Central memory CD8-positive, alpha-beta T cell (primary cell): ENCODE measurements at regions not wholly inside any gene's neighbourhood (a gene's known extent, or its start where the extent isn't known, plus 50 kb on each side); places are given as distances from the start of the nearest gene placed in this dataset.
"Not testable (repeated sequence)": the region's sequence is repeated elsewhere in the genome, so short reads cannot be mapped to it uniquely, and the experiment has no call there.

Experiments
- ATAC-seq: fragments of 150-1000 bp; cut with Tn5 transposase; replicated peaks from 2 replicates; pipeline ENCODE4 v1.10.0; 2022; ENCODE audit warnings: mild to moderate bottlenecking, moderate FRiP score, moderate number of reproducible peaks; ENCODE audit not compliant: poor library complexity, severe bottlenecking; ENCODE audit errors: extremely low read depth
- DNase-seq, 2 donors: peaks; one replicate each; pipeline ENCODE4 v3.0.0; 2021; ENCODE audit warnings: low spot score in 2 of 2
- H3K27ac Mint-ChIP-seq: one replicate; pipeline ENCODE4 v1.8.0; 2022; ENCODE audit warnings: low read depth, mild to moderate bottlenecking, moderate library complexity, mixed read lengths
- H3K27me3 Mint-ChIP-seq: one replicate; pipeline ENCODE4 v1.8.0; 2022; ENCODE audit warnings: mixed read lengths
- H3K36me3 Mint-ChIP-seq: one replicate; pipeline ENCODE4 v1.8.0; 2022; ENCODE audit warnings: mild to moderate bottlenecking, moderate library complexity, mixed read lengths; ENCODE audit not compliant: insufficient read depth
- H3K4me1 Mint-ChIP-seq: one replicate; pipeline ENCODE4 v1.8.0; 2022; ENCODE audit warnings: mixed read lengths
- H3K4me3 Mint-ChIP-seq: one replicate; pipeline ENCODE4 v1.8.0; 2022; ENCODE audit warnings: mild to moderate bottlenecking, moderate library complexity, mixed read lengths
- H3K9me3 Mint-ChIP-seq: one replicate; pipeline ENCODE4 v1.8.0; 2022; ENCODE audit warnings: mixed read lengths

DNA sequence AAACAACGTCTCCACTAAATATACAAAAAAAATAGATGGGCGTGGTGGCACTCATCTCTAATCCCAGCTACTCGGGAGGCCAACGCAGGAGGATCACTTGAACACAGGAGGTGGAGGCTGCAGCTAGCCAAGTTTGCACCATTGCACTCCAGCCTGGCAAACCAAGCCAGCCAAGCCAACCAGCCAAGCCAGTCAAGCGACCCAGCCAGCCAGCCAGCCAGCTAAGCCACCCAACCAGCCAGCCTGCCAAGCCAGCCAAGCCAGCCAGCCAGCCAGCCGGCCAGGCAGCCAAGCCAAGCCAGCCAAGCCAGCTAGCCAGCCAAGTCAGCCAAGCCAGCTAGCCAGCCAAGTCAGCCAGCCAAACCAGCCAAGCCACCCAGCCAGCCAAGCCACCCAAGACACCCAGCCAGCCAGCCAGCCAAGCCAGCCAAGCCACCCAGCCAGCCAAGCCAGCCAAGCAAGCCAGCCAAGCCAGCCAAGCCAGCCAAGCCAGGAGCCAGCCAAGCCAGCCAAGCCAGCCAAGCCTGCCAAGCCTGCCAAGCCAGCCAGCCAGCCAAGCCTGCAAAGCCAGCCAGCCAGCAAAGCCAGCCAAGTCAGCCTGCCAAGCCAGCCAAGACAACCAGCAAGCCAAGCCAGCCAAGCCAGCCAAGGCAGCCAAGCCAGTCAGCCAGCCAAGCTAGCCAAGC, 342.2 kb upstream of the PLGLB2 start:
- H3K9me3 Mint-ChIP-seq, H3K4me3 Mint-ChIP-seq, H3K36me3 Mint-ChIP-seq, DNase-seq, H3K4me1 Mint-ChIP-seq, H3K27ac Mint-ChIP-seq, H3K27me3 Mint-ChIP-seq, ATAC-seq: not testable (repeated sequence)

DNA sequence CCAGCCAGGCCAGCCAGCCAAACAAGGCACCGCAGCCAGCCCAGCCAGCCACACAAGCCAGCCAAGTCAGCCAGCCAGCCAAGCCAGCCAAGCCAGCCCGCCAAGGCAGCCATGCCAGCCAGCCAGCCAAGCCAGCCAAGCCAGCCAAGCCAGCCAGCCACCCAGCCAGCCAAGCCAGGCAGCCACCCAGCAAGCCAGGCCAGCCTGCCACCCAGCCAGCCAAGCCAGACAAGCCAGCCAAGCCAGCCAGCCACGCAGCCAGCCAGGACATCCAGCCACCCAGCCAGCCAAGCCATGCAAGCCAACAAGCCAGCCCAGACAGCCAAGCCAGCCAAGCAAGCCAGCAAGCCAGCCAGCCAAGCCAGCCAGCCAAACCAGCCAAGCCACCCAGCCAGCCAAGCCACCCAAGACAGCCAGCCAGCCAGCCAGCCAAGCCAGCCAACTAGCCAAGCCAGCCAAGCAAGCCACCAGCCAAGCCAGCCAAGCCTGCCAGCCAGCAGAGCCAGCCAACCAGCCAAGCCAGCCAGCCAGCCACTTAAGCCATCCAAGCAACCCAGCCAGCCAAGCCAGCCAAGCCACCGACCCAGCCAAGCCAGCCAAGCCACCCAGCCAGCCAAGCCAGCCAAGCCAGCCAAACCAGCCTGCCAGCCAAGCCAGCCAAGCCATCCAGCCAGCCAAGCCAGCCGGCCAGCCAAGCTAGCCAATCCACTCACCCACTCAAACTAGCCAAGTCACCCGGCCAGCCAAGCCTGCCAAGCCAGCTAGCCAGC, 341.3 kb upstream of the PLGLB2 start:
- ATAC-seq, H3K27me3 Mint-ChIP-seq, H3K27ac Mint-ChIP-seq, H3K9me3 Mint-ChIP-seq, H3K4me1 Mint-ChIP-seq, H3K36me3 Mint-ChIP-seq, H3K4me3 Mint-ChIP-seq: not testable (repeated sequence)
- DNase-seq, result peak in 1 of 2 donors; percentile 10

DNA sequence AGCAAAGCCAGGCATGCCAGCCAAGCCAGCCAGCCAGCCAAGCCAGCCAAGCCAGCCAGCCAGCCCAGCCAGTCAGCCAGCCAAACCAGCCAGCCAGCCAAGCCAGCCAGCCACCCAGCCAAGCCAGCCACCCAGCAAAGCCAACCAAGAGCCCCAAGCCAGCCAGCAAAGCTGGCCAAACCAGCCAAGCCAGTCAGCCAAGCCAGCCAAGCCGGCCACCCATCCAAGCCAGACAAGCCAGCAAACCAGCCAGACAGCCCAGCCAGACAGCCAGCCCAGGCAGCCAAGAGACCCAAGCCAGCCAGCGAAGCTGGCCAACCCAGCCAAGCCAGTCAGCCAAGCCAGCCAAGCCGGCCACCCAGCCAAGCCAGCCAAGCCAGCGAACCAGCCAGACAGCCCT, 338.3 kb upstream of the PLGLB2 start:
- DNase-seq, result peak in 1 of 2 donors; percentile 10
- ATAC-seq, H3K9me3 Mint-ChIP-seq, H3K4me3 Mint-ChIP-seq, H3K36me3 Mint-ChIP-seq, H3K4me1 Mint-ChIP-seq, H3K27ac Mint-ChIP-seq, H3K27me3 Mint-ChIP-seq: not testable (repeated sequence)

DNA sequence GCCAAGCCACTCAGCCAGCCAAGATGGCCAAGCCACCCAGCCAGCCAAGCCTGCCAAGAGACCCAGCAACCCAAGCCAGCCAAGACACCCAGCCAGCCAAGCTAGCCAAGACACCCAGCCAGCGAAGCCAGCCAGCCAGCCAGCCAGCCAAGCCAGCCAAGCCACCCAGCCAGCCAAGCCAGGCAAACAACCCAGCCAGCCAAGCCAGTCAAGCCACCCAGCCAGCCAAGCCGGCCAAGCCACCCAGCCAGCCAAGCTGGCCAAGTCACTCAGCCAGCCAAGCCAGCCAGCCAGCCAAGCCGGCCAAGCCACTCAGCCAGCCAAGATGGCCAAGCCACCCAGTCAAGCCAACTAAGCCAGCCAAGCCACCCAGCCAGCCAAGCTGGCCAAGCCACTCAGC, 337.5 kb upstream of the PLGLB2 start:
- H3K27me3 Mint-ChIP-seq, result not testable (repeated sequence)

DNA sequence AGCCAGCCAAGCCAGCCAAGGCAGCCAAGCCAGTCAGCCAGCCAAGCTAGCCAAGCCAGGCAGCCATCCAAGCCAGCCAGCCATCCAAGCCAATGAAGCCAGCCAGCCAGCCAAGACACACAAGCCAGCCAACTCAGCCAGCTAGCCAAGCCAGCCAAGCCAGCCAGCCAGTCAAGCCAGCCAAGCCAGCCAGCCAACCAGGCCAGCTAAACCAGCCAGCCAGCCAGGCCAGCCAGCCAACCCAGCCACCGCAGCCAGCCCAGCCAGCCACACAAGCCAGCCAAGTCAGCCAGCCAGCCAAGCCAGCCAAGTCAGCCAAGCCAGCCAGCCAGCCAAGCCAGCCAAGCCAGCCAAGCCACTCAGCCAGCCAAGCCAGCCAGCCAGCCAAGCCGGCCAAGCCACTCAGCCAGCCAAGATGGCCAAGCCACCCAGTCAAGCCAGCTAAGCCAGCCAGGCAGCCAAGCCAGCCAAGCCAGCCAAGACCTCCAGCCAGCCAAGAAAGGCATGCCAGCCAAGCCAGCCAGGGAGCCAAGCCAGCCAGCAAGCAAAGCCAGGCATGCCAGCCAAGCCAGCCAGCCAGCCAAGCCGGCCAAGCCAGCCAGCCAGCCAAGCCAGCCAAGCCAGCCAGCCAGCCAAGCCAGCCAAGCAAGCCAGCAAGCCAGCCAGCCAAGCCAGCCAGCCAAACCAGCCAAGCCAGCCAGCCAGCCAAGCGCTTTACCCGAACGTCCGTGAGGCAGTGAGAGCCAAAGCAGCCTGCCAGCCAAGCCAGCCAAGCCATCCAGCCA, 335.7 kb upstream of the PLGLB2 start:
- not testable (repeated sequence) for H3K27ac Mint-ChIP-seq, H3K4me3 Mint-ChIP-seq, ATAC-seq, H3K36me3 Mint-ChIP-seq, H3K27me3 Mint-ChIP-seq, H3K9me3 Mint-ChIP-seq, H3K4me1 Mint-ChIP-seq
- DNase-seq, result peak in 1 of 2 donors; percentile 16

More for the DNA sequence above, 337.5 kb upstream of the PLGLB2 start:
- H3K4me1 Mint-ChIP-seq, ATAC-seq, H3K36me3 Mint-ChIP-seq, H3K27ac Mint-ChIP-seq, H3K9me3 Mint-ChIP-seq, H3K4me3 Mint-ChIP-seq: not testable (repeated sequence)
- DNase-seq, result peak in 1 of 2 donors; percentile 18

DNA sequence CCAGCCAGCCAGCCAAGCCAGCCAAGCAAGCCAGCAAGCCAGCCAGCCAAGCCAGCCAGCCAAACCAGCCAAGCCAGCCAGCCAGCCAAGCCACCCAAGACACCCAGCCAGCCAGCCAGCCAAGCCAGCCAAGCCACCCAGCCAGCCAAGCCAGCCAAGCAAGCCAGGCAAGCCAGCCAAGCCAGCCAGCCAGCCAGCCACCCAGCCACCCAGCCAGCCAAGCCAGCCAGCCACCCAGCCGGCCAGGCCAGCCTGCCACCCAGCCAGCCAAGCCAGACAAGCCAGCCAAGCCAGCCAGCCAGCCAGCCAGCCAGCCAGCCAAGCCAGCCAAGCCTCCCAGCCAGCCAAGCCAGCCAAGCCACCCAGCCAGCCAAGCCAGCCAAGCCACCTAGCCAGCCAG, 333.6 kb upstream of the PLGLB2 start:
- H3K4me1 Mint-ChIP-seq, H3K9me3 Mint-ChIP-seq, H3K4me3 Mint-ChIP-seq, H3K36me3 Mint-ChIP-seq, H3K27ac Mint-ChIP-seq, ATAC-seq, H3K27me3 Mint-ChIP-seq: not testable (repeated sequence)
- peak in 1 of 2 donors; percentile 13 for DNase-seq

DNA sequence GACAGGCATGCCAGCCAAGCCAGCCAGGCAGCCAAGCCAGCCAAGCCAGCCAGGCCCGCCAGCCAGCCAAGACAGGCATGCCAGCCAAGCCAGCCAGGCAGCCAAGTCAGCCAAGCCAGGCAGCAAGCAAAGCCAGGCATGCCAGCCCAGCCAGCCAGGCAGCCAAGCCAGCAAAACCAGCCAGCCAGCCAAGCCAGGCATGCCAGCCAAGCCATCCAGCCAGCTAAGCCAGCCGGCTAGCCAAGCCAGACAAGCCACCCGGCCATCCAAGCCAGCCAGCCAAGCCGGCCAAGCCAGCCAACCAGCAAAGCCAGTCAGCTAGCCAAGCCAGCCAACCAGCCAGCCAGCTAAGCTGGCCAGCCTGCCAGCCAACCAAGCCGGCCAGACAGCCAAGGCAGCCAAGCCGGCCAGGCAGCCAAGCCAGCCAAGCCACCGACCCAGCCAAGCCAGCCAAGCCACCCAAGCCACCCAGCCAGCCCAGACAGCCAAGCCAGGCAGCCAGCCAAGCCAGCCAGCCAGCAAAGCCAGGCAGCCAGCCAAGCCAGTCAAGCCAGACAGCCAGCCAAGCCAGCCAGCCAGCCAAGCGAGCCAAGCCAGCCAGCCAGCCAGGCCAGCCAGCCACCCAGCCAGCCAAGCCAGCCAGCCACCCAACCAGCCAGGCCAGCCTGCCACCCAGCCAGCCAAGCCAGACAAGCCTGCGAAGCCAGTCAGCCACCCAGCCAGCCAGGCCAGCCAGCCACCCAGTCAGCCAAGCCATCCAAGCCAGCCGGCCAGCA, 332.9 kb upstream of the PLGLB2 start:
- H3K36me3 Mint-ChIP-seq, H3K27me3 Mint-ChIP-seq, H3K27ac Mint-ChIP-seq, H3K4me1 Mint-ChIP-seq, H3K4me3 Mint-ChIP-seq, ATAC-seq, H3K9me3 Mint-ChIP-seq: not testable (repeated sequence)
- peak in 1 of 2 donors; percentile 20 for DNase-seq

DNA sequence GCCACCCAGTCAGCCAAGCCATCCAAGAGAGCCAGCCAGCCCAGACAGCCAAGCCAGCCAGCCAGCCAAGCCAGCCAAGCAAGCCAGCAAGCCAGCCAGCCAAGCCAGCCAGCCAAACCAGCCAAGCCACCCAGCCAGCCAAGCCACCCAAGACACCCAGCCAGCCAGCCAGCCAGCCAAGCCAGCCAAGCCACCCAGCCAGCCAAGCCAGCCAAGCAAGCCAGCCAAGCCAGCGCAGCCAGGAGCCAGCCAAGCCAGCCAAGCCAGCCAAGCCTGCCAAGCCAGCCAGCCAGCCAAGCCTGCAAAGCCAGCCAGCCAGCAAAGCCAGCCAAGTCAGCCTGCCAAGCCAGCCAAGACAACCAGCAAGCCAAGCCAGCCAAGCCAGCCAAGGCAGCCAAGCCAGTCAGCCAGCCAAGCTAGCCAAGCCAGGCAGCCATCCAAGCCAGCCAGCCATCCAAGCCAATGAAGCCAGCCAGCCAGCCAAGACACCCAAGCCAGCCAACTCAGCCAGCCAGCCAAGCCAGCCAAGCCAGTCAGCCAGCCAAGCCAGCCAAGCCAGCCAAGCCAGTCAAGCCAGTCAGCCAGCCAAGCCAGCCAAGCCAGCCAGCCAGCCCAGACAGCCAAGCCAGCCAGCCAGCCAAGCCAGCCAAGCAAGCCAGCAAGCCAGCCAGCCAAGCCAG, 332.2 kb upstream of the PLGLB2 start:
- H3K4me1 Mint-ChIP-seq, H3K9me3 Mint-ChIP-seq, H3K27me3 Mint-ChIP-seq, H3K27ac Mint-ChIP-seq, H3K36me3 Mint-ChIP-seq, H3K4me3 Mint-ChIP-seq: not testable (repeated sequence)
- DNase-seq (peak in 1 of 2 donors; percentile 18), ATAC-seq (peak; percentile 11)

DNA sequence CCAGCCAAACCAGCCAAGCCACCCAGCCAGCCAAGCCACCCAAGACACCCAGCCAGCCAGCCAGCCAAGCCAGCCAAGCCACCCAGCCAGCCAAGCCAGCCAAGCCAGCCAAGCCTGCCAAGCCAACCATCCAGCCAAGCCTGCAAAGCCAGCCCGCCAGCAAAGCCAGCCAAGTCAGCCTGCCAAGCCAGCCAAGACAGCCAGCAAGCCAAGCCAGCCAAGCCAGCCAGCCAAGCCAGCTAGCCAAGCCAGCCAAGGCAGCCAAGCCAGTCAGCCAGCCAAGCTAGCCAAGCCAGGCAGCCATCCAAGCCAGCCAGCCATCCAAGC, 331.7 kb upstream of the PLGLB2 start:
- not testable (repeated sequence) for H3K9me3 Mint-ChIP-seq, ATAC-seq, H3K4me3 Mint-ChIP-seq, H3K27me3 Mint-ChIP-seq, H3K4me1 Mint-ChIP-seq, H3K36me3 Mint-ChIP-seq, H3K27ac Mint-ChIP-seq
- DNase-seq, result peak in 1 of 2 donors; percentile 9

DNA sequence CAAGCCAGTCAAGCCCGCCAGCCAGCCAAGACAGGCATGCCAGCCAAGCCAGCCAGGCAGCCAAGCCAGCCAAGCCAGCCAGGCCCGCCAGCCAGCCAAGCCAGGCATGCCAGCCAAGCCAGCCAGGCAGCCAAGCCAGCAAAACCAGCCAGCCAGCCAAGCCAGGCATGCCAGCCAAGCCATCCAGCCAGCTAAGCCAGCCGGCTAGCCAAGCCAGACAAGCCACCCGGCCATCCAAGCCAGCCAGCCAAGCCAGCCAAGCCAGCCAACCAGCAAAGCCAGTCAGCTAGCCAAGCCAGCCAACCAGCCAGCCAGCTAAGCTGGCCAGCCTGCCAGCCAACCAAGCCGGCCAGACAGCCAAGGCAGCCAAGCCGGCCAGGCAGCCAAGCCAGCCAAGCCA, 330.7 kb upstream of the PLGLB2 start:
- H3K9me3 Mint-ChIP-seq, H3K36me3 Mint-ChIP-seq, H3K4me3 Mint-ChIP-seq, H3K27ac Mint-ChIP-seq, H3K4me1 Mint-ChIP-seq, DNase-seq, H3K27me3 Mint-ChIP-seq, ATAC-seq: not testable (repeated sequence)

DNA sequence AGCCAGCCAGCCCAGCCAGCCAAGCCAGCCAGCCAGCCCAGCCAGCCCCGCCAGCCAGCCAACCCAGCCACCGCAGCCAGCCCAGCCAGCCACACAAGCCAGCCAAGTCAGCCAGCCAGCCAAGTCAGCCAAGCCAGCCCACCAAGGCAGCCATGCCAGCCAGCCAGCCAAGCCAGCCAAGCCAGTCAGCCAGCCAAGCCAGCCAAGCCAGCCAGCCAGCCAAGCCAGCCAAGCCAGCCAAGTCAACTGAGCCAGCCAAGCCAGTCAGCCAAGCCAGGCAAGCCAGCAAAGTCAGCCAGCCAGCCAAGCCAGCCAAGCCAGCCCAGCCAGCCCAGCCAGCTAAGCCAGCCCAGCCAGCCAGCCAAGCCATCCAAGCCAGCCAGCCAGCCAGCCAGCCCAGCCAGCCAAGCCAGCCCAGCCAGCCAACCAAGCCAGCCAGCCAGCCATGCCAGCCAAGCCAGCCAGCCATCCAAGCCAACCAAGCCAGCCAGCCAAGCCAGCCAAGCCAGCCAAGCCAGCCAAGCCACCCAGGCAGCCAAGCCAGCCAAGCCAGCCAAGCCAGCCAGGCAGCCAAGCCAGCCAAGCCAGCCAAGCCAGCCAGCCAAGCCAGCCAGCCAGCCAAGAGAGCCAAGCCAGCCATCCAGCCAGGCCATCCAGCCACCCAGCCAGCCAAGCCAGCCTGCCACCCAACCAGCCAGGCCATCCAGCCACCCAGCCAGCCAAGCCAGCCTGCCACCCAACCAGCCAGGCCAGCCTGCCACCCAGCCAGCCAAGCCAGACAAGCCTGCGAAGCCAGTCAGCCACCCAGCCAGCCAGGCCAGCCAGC, 329.9 kb upstream of the PLGLB2 start:
- H3K4me1 Mint-ChIP-seq, ATAC-seq, H3K27ac Mint-ChIP-seq, H3K36me3 Mint-ChIP-seq, H3K4me3 Mint-ChIP-seq, H3K9me3 Mint-ChIP-seq, H3K27me3 Mint-ChIP-seq: not testable (repeated sequence)
- peak in 1 of 2 donors; percentile 8 for DNase-seq
